IMR-90 (cell line): ENCODE measurements at regions not wholly inside any gene's neighbourhood (a gene's known extent, or its start where the extent isn't known, plus 50 kb on each side); places are given as distances from the start of the nearest gene placed in this dataset.

Source experiments
- ATAC-seq: fragments of 200-7000 bp; cut with Tn5 transposase; 2 replicates; pipeline ENCODE4 v1.9.1; 2020; ENCODE audit warnings: low read depth, mild to moderate bottlenecking, moderate library complexity
- BruUV-seq: library from RNA; stranded (reverse); fragments of 400-500 nt; replicated peaks from 2 replicates; lab custom pipeline; 2021; lab: Mats Ljungman, UMichigan
- CTCF ChIA-PET: fragments of 300-600 bp; formaldehyde crosslinking; extraction: SDS; loops from one replicate; lab custom pipeline; 2021; ENCODE audit warnings: antibody characterized with exemption; lab: Yijun Ruan, JAX
- POLR2A ChIA-PET: fragments of 300-600 bp; sonication (Branson Sonifier 250); formaldehyde crosslinking; loops from one replicate; lab custom pipeline; 2022; ENCODE audit warnings: antibody characterized with exemption; ENCODE audit not compliant: unreplicated experiment; lab: Charles Lee
- DNase-seq: peaks from one replicate; pipeline ENCODE4 v3.0.0; 2013
- H2AFZ ChIP-seq: replicated peaks from 2 replicates; pipeline ENCODE3; 2013; ENCODE audit warnings: low read length, mild to moderate bottlenecking; ENCODE audit not compliant: poor library complexity
- H2AK5ac ChIP-seq: 2 replicates; pipeline ENCODE4 v1.6.1; 2013; ENCODE audit warnings: low read depth, low read length, inconsistent platforms
- H2AK9ac ChIP-seq: replicated peaks from 2 replicates; pipeline ENCODE3; 2013; ENCODE audit warnings: mild to moderate bottlenecking, low read depth, low read length, moderate library complexity; ENCODE audit not compliant: poor library complexity
- H2BK120ac ChIP-seq: 2 replicates; pipeline ENCODE4 v1.6.1; 2013; ENCODE audit warnings: low read depth, low read length, inconsistent platforms
- H2BK15ac ChIP-seq: 3 replicates; pipeline ENCODE4 v1.6.1; 2013; ENCODE audit warnings: low read depth, low read length, inconsistent platforms
- H2BK20ac ChIP-seq: 2 replicates; pipeline ENCODE4 v1.6.1; 2013; ENCODE audit warnings: low read depth, mild to moderate bottlenecking, inconsistent platforms, low read length, moderate library complexity
- H2BK5ac ChIP-seq: 2 replicates; pipeline ENCODE4 v1.6.1; 2013; ENCODE audit warnings: mild to moderate bottlenecking, low read depth, low read length, inconsistent platforms; ENCODE audit not compliant: poor library complexity, severe bottlenecking
- H3K14ac ChIP-seq: replicated peaks from 2 replicates; pipeline ENCODE4 v1.6.1; 2013; ENCODE audit warnings: low read depth, low read length, inconsistent platforms
- H3K18ac ChIP-seq: 2 replicates; pipeline ENCODE4 v1.6.1; 2013; ENCODE audit warnings: low read depth, low read length, control low read depth
- H3K23ac ChIP-seq: 2 replicates; pipeline ENCODE4 v1.6.1; 2013; ENCODE audit warnings: low read depth, low read length, inconsistent platforms
- H3K27ac ChIP-seq: 2 replicates; pipeline ENCODE4 v1.5.1; 2013; ENCODE audit warnings: mild to moderate bottlenecking, control low read depth, low read length; ENCODE audit not compliant: insufficient read depth
- H3K27me3 ChIP-seq: 2 replicates; pipeline ENCODE4 v1.6.1; 2013; ENCODE audit warnings: low read length; ENCODE audit not compliant: control insufficient read depth, insufficient read depth
- H3K36me3 ChIP-seq: 2 replicates; pipeline ENCODE4 v1.6.1; 2013; ENCODE audit warnings: low read length, mixed read lengths; ENCODE audit not compliant: control insufficient read depth, insufficient read depth
- H3K4ac ChIP-seq: 2 replicates; pipeline ENCODE4 v1.6.1; 2013; ENCODE audit warnings: low read depth, low read length, inconsistent platforms
- H3K4me1 ChIP-seq: 2 replicates; pipeline ENCODE4 v1.6.1; 2013; ENCODE audit warnings: low read length, mixed read lengths; ENCODE audit not compliant: control insufficient read depth, insufficient read depth
- H3K4me2 ChIP-seq: 2 replicates; pipeline ENCODE4 v1.6.1; 2013; ENCODE audit warnings: low read depth, mild to moderate bottlenecking, control low read depth, low read length, moderate library complexity
- H3K4me3 ChIP-seq: 2 replicates; pipeline ENCODE4 v1.5.1; 2013; ENCODE audit warnings: low read depth, mild to moderate bottlenecking, control low read depth, low read length, moderate library complexity; ENCODE audit not compliant: insufficient read depth
- H3K56ac ChIP-seq: 2 replicates; pipeline ENCODE4 v1.6.1; 2013; ENCODE audit warnings: low read length, inconsistent platforms; ENCODE audit not compliant: insufficient read depth; ENCODE audit errors: extremely low read depth
- H3K79me1 ChIP-seq, 2 experiments: 2 replicates each; pipeline ENCODE4 v1.6.1; 2013; ENCODE audit warnings: low read length in 2 of 2, inconsistent platforms in 1 of 2, low read depth in 1 of 2
- H3K9ac ChIP-seq: 2 replicates; pipeline ENCODE4 v1.6.1; 2013; ENCODE audit warnings: low read depth, low read length, control low read depth
- H3K9me1 ChIP-seq: 2 replicates; pipeline ENCODE4 v1.6.1; 2013; ENCODE audit warnings: low read length, inconsistent platforms; ENCODE audit not compliant: insufficient read depth
- H3K9me3 ChIP-seq: 2 replicates; pipeline ENCODE4 v1.6.1; 2013; ENCODE audit warnings: low read length; ENCODE audit not compliant: control insufficient read depth, insufficient read depth
- H4K20me1 ChIP-seq: 2 replicates; pipeline ENCODE4 v1.6.1; 2013; ENCODE audit warnings: low read length, inconsistent platforms; ENCODE audit not compliant: insufficient read depth
- H4K5ac ChIP-seq: 2 replicates; pipeline ENCODE4 v1.6.1; 2013; ENCODE audit warnings: mild to moderate bottlenecking, low read depth, low read length, control low read depth
- H4K8ac ChIP-seq, 2 experiments: 2 replicates each; pipeline ENCODE4 v1.6.1; 2013; ENCODE audit warnings: low read depth in 2 of 2, low read length in 2 of 2, control low read depth in 1 of 2, inconsistent platforms in 1 of 2
- H4K91ac ChIP-seq: 2 replicates; pipeline ENCODE4 v1.6.1; 2013; ENCODE audit warnings: low read depth, low read length, inconsistent platforms; ENCODE audit not compliant: insufficient read depth
- CEBPB ChIP-seq: IDR thresholded peaks from 2 replicates; pipeline ENCODE4 v1.6.1; 2012; ENCODE audit warnings: low read depth, low read length, improper control_type of control experiment
- CHD1 ChIP-seq: IDR thresholded peaks from 2 replicates; pipeline ENCODE4 v1.6.1; 2012; ENCODE audit warnings: low read depth, low read length, improper control_type of control experiment
- MAFK ChIP-seq: IDR thresholded peaks from 2 replicates; pipeline ENCODE4 v1.6.1; 2012; ENCODE audit warnings: low read depth, low read length, improper control_type of control experiment
- MAZ ChIP-seq: IDR thresholded peaks from 2 replicates; pipeline ENCODE4 v1.6.1; 2012; ENCODE audit warnings: low read depth, mild to moderate bottlenecking, low read length, improper control_type of control experiment, moderate library complexity, borderline replicate concordance
- MXI1 ChIP-seq: IDR thresholded peaks from 2 replicates; pipeline ENCODE4 v1.6.1; 2012; ENCODE audit warnings: low read depth, mild to moderate bottlenecking, low read length, moderate library complexity, borderline replicate concordance
- NFE2L2 ChIP-seq: fragments of 150-350 bp; IDR thresholded peaks from 2 replicates; pipeline ENCODE4 v1.6.1; 2016; ENCODE audit warnings: low read depth, mild to moderate bottlenecking, low read length
- RAD21 ChIP-seq: IDR thresholded peaks from 2 replicates; pipeline ENCODE4 v1.6.1; 2012; ENCODE audit warnings: low read length, improper control_type of control experiment
- RCOR1 ChIP-seq: IDR thresholded peaks from 2 replicates; pipeline ENCODE4 v1.6.1; 2012; ENCODE audit warnings: mild to moderate bottlenecking, low read length, improper control_type of control experiment; ENCODE audit not compliant: insufficient replicate concordance
- RFX5 ChIP-seq: IDR thresholded peaks from 2 replicates; pipeline ENCODE4 v1.8.0; 2012; ENCODE audit warnings: low read depth, mild to moderate bottlenecking, low read length, moderate library complexity
- SMC3 ChIP-seq: fragments of 150-350 bp; IDR thresholded peaks from 2 replicates; pipeline ENCODE4 v1.6.1; 2016; ENCODE audit warnings: low read depth, mild to moderate bottlenecking, antibody characterized with exemption, low read length, moderate library complexity
- USF2 ChIP-seq: fragments of 150-350 bp; IDR thresholded peaks from 2 replicates; pipeline ENCODE4 v1.6.1; 2017; ENCODE audit warnings: mild to moderate bottlenecking, antibody characterized with exemption, low read length, low read depth
- WGBS, 2 experiments: methylation state at CpG; one replicate each; pipeline versions ENCODE4 v1.1.5 to v1.1.7; 2013; ENCODE audit warnings: missing lambda C conversion rate in 2 of 2; ENCODE audit not compliant: insufficient read length in 1 of 2; ENCODE audit errors: extremely low coverage in 2 of 2; 5-methylcytosine and 5-hydroxymethylcytosine counted together
- dilution Hi-C: fragments of 300-500 bp; cut with HindIII; formaldehyde crosslinking; loops from one replicate; pipeline ENCODE4 v1.14.3; 2018; ENCODE audit warnings: low sequenced_read_pairs; ENCODE audit not compliant: unreplicated experiment
- in situ Hi-C: fragments of 300-500 bp; cut with MboI; formaldehyde crosslinking; loops from 3 replicates; pipeline ENCODE4 v1.14.3; 2019; ENCODE audit warnings: low sequenced_read_pairs, inconsistent platforms, mixed read lengths
- intact Hi-C: fragments of 100-400 bp; cut with micrococcal nuclease; formaldehyde crosslinking; loops from 2 replicates; pipeline ENCODE4 v1.10.0; 2022
- TF ChIP-seq, protein P1 (sequence below): conservative IDR thresholded peaks from 2 replicates; pipeline ENCODE4 v1.5.1; 2012; ENCODE audit warnings: mild to moderate bottlenecking, low read depth, low read length, improper control_type of control experiment

DNA sequence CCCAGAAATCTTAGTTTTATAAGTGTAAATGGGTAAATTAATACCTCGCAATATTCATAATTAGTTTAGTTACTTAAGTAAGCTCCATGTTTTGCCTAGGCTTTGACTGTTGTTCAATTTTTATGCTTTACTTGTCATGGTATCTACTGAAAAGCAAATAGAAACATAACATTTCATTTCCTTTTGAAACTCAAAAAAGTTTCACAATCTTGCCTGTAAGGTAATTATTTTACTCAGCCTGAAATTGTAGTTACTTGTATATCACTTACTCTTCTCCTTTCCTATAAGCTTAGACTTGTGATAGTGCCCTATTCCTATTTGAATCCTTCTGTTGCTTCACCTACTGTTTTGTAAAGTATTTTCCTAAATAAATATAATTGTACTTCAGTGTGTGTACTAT is 914.4 kb upstream of the COX7C start:
- no peak overlapping the region for H2BK20ac ChIP-seq
- H3K4me1 ChIP-seq = no peaks in the 10 kb centered on the region
- no peak overlapping the region for H3K27ac ChIP-seq
- H3K9ac ChIP-seq = no peak overlapping the region
- POLR2A ChIA-PET = no interaction called here
- no peak overlapping the region for H2BK5ac ChIP-seq
- H2AFZ ChIP-seq = no peak overlapping the region
- BruUV-seq = no TSS peak
- H3K18ac ChIP-seq = no peak overlapping the region
- no peak for DNase-seq
- no peak overlapping the region for H3K4me2 ChIP-seq
- no peaks in the 10 kb centered on the region for H3K36me3 ChIP-seq
- no peak overlapping the region for H4K8ac ChIP-seq
- no peak overlapping the region for H2BK15ac ChIP-seq
- no peak for ATAC-seq
- no peak overlapping the region for H2AK5ac ChIP-seq
- intact Hi-C loops (no loop called here), dilution Hi-C loops (no loop called here), in situ Hi-C loops (no loop called here)
- TF ChIP-seq NFE2L2 = no peak
- TF ChIP-seq RCOR1 = no peak
- TF ChIP-seq RAD21 = no peak
- TF ChIP-seq MAFK = no peak
- TF ChIP-seq SMC3 = no peak
- no peak for TF ChIP-seq MXI1
- TF ChIP-seq MAZ = no peak
- TF ChIP-seq, protein P1, sequence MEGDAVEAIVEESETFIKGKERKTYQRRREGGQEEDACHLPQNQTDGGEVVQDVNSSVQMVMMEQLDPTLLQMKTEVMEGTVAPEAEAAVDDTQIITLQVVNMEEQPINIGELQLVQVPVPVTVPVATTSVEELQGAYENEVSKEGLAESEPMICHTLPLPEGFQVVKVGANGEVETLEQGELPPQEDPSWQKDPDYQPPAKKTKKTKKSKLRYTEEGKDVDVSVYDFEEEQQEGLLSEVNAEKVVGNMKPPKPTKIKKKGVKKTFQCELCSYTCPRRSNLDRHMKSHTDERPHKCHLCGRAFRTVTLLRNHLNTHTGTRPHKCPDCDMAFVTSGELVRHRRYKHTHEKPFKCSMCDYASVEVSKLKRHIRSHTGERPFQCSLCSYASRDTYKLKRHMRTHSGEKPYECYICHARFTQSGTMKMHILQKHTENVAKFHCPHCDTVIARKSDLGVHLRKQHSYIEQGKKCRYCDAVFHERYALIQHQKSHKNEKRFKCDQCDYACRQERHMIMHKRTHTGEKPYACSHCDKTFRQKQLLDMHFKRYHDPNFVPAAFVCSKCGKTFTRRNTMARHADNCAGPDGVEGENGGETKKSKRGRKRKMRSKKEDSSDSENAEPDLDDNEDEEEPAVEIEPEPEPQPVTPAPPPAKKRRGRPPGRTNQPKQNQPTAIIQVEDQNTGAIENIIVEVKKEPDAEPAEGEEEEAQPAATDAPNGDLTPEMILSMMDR = no peak
- TF ChIP-seq RFX5 = no peak
- TF ChIP-seq CHD1 = no peak
- no peak for TF ChIP-seq USF2
- TF ChIP-seq CEBPB = no peak
- H3K23ac ChIP-seq = no peak overlapping the region
- CTCF ChIA-PET = no interaction called here
- H4K5ac ChIP-seq = no peak overlapping the region
- H2BK120ac ChIP-seq = no peak overlapping the region
- H3K27me3 ChIP-seq = no peaks in the 10 kb centered on the region
- no peak overlapping the region for H3K56ac ChIP-seq
- no peak overlapping the region for H3K4me3 ChIP-seq
- H4K20me1 ChIP-seq = no peaks in the 10 kb centered on the region
- H3K4ac ChIP-seq = no peak overlapping the region
- H3K9me1 ChIP-seq = no peaks in the 10 kb centered on the region
- WGBS, 2 experiments = no CpG with 5 or more reads among the region's 1 CpG
- no peak overlapping the region for H4K91ac ChIP-seq
- H2AK9ac ChIP-seq = no peak overlapping the region
- 0 out of 2 replicates have a peak, but pooled peaks cover 2% of the 10 kb centered on the region for H3K9me3 ChIP-seq
- no peaks in the 10 kb centered on the region for H3K79me1 ChIP-seq
- H3K14ac ChIP-seq = no peak overlapping the region
